22Rv1 (cell line): ENCODE measurements at regions not wholly inside any gene's neighbourhood (a gene's known extent, or its start where the extent isn't known, plus 50 kb on each side); places are given as distances from the start of the nearest gene placed in this dataset.

Experiments used
- CTCF ChIP-seq: fragments of 450-650 bp; IDR thresholded peaks from 2 replicates; pipeline ENCODE4 v1.5.1; 2017; ENCODE audit warnings: mild to moderate bottlenecking
- ZFX ChIP-seq: fragments of 450-650 bp; IDR thresholded peaks from 2 replicates; pipeline ENCODE4 v1.6.1; 2017; ENCODE audit warnings: antibody characterized with exemption, borderline replicate concordance

DNA sequence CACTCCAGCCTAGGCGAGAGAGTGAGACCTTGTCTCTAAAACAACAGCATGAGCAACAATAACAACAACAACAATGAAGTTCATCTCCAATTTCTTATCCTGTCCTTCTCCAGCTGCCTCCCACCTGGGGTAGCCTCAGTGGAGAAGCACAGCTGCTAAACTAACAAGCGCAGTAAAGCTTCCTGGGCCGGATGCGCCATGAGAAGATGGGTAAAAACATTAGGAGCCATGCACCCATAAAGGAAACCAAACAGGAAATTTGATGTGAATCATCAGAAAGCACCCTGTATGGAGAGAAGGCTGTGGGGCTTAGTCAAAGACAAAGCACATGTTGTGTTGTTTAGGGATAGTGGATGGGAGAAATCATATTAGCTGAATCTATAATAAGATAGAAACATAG lies 61.1 kb upstream of the CCN6 start:
- TF ChIP-seq CTCF: no peak
- no peak for TF ChIP-seq ZFX
